ENCODE measurements at regions not wholly inside any gene's neighbourhood (a gene's known extent, or its start where the extent isn't known, plus 50 kb on each side); places are given as distances from the start of the nearest gene placed in this dataset.

DNA sequence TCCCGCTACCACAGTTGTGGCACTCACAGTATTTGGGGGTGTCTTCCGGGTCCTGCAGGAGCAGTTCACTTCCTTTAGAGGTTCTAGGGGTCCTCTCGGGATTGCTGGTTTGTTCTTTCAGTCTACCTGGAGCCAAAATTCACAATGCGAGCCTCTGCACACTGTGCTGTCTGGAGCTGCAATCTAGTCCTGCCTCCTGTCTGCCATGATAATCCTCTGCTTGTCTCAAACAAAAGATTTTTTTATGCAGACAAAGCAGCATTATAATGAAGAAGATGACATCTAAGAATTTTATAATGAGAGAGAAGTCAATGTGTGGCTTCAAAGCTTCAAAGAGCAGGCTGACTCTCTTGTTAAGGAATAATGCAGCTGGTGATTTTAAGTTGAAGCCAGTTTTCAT lies 975.1 kb upstream of the GYPC start:
- no peak for TF ChIP-seq CTCF (conservative IDR thresholded peaks at IDR 0.05; ENCODE audit: low read length)
- DNase-seq (ENCODE audit: low read depth): no peak
- H3K4me3 ChIP-seq (ENCODE audit: low read length): no peak overlapping the region

- no peak overlapping the region for H3K4me3 ChIP-seq (ENCODE audit: low read length)
- no peak for DNase-seq (ENCODE audit: low read depth)
- TF ChIP-seq CTCF (conservative IDR thresholded peaks at IDR 0.05; ENCODE audit: low read length): no peak
Measured at GRCh38 chr2:125681576-125681975, 974.4 kb upstream of the GYPC start.

GRCh38 chr2:125681976-125682805 lies 973.8 kb upstream of the GYPC start:
- TF ChIP-seq CTCF (conservative IDR thresholded peaks at IDR 0.05; ENCODE audit: low read length): no peak
- no peak overlapping the region for H3K4me3 ChIP-seq (ENCODE audit: low read length)
- no peak for DNase-seq (ENCODE audit: low read depth)

GRCh38 chr2:125684256-125684655 lies 971.7 kb upstream of the GYPC start:
- DNase-seq (ENCODE audit: low read depth): no peak
- no peak overlapping the region for H3K4me3 ChIP-seq (ENCODE audit: low read length)
- TF ChIP-seq CTCF (conservative IDR thresholded peaks at IDR 0.05; ENCODE audit: low read length): no peak

GRCh38 chr2:125684932-125685331 lies 971.0 kb upstream of the GYPC start:
- H3K4me3 ChIP-seq (ENCODE audit: low read length): no peak overlapping the region
- no peak for TF ChIP-seq CTCF (conservative IDR thresholded peaks at IDR 0.05; ENCODE audit: low read length)
- no peak for DNase-seq (ENCODE audit: low read depth)

DNA sequence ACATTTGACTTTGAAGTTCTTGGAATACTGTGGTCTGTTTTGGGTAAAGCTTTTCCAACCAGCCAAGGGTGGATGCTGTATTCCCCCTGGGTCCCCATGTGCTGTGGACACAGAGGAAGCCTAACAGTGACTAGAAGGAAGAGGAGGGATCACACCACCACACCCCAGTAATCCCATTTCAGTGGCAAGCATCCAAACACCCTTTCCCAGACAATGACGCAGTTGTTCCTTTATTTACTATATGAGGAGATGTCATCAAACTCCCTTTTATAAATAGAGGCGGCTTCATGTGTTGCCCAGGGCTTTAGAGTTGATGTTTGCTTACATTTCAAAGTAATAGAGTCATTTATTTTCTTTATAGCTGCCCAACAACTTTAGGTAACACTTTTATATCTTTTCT lies 959.4 kb upstream of the GYPC start:
- no peak for TF ChIP-seq CTCF (conservative IDR thresholded peaks at IDR 0.05; ENCODE audit: low read length)
- DNase-seq (ENCODE audit: low read depth): no peak

GRCh38 chr2:125698280-125698679 lies 957.7 kb upstream of the GYPC start:
- no peak for TF ChIP-seq CTCF (conservative IDR thresholded peaks at IDR 0.05; ENCODE audit: low read length)
- no peak for DNase-seq (ENCODE audit: low read depth)
- H3K4me3 ChIP-seq (ENCODE audit: low read length): no peak overlapping the region

More for the DNA sequence above, 959.4 kb upstream of the GYPC start:
- no peak overlapping the region for H3K4me3 ChIP-seq (ENCODE audit: low read length)
